ENCODE measurements at regions not wholly inside any gene's neighbourhood (a gene's known extent, or its start where the extent isn't known, plus 50 kb on each side); places are given as distances from the start of the nearest gene placed in this dataset.
"Not testable (repeated sequence)": the region's sequence is repeated elsewhere in the genome, so short reads cannot be mapped to it uniquely, and the experiment has no call there.

- Histone ChIP-seq H3K27me3 (ENCODE audit: control insufficient read depth, insufficient read depth, low read length) (no peaks in the 10 kb centered on the region), H3K4me1 (ENCODE audit: control insufficient read depth, insufficient read depth, low read length) (no peaks in the 10 kb centered on the region), H3K9me3 (ENCODE audit: control insufficient read depth, insufficient read depth, low read length) (no peaks in the 10 kb centered on the region)
These were observed 237.3 kb upstream of the CNR1 start for GRCh38 chr6:88403486-88403885.

GRCh38 chr6:88402909-88403308 is 236.8 kb upstream of the CNR1 start:
- H3K4me1 ChIP-seq (ENCODE audit: control insufficient read depth, insufficient read depth, low read length): no peaks in the 10 kb centered on the region
- H3K9me3 ChIP-seq (ENCODE audit: control insufficient read depth, insufficient read depth, low read length): no peaks in the 10 kb centered on the region
- H3K36me3 ChIP-seq (ENCODE audit: control insufficient read depth, insufficient read depth, low read length): no peaks in the 10 kb centered on the region
- no peak overlapping the region for H3K9ac ChIP-seq (ENCODE audit: low read depth, low read length)
- no peaks in the 10 kb centered on the region for H3K27me3 ChIP-seq (ENCODE audit: control insufficient read depth, insufficient read depth, low read length)
- H3K4me3 ChIP-seq (ENCODE audit: low read depth, low read length): no peak overlapping the region

More at GRCh38 chr6:88403486-88403885, 237.3 kb upstream of the CNR1 start:
- no peak overlapping the region for H3K9ac ChIP-seq (ENCODE audit: low read depth, low read length)
- H3K4me3 ChIP-seq (ENCODE audit: low read depth, low read length): no peak overlapping the region
- H3K36me3 ChIP-seq (ENCODE audit: control insufficient read depth, insufficient read depth, low read length): no peaks in the 10 kb centered on the region

- not testable (repeated sequence) for H3K27me3 ChIP-seq (ENCODE audit: control insufficient read depth, insufficient read depth, low read length); H3K9ac ChIP-seq (ENCODE audit: low read depth, low read length); H3K4me1 ChIP-seq (ENCODE audit: control insufficient read depth, insufficient read depth, low read length); H3K4me3 ChIP-seq (ENCODE audit: low read depth, low read length); H3K9me3 ChIP-seq (ENCODE audit: control insufficient read depth, insufficient read depth, low read length); H3K36me3 ChIP-seq (ENCODE audit: control insufficient read depth, insufficient read depth, low read length)
These were observed 224.9 kb upstream of the CNR1 start for GRCh38 chr6:88390998-88391397.

GRCh38 chr6:88388589-88388988 is 222.4 kb upstream of the CNR1 start:
- Histone ChIP-seq H3K4me3 (ENCODE audit: low read depth, low read length) (no peak overlapping the region), H3K9ac (ENCODE audit: low read depth, low read length) (no peak overlapping the region), H3K27me3 (ENCODE audit: control insufficient read depth, insufficient read depth, low read length) (no peaks in the 10 kb centered on the region), H3K4me1 (ENCODE audit: control insufficient read depth, insufficient read depth, low read length) (no peaks in the 10 kb centered on the region), H3K9me3 (ENCODE audit: control insufficient read depth, insufficient read depth, low read length) (no peaks in the 10 kb centered on the region), H3K36me3 (ENCODE audit: control insufficient read depth, insufficient read depth, low read length) (no peaks in the 10 kb centered on the region)

GRCh38 chr6:88386167-88386566 is 220.0 kb upstream of the CNR1 start:
- Histone ChIP-seq H3K9me3 (ENCODE audit: control insufficient read depth, insufficient read depth, low read length) (no peaks in the 10 kb centered on the region), H3K4me1 (ENCODE audit: control insufficient read depth, insufficient read depth, low read length) (peaks cover 11% of the 10 kb centered on the region), H3K36me3 (ENCODE audit: control insufficient read depth, insufficient read depth, low read length) (no peaks in the 10 kb centered on the region), H3K4me3 (ENCODE audit: low read depth, low read length) (no peak overlapping the region), H3K27me3 (ENCODE audit: control insufficient read depth, insufficient read depth, low read length) (no peaks in the 10 kb centered on the region), H3K9ac (ENCODE audit: low read depth, low read length) (no peak overlapping the region)

GRCh38 chr6:88383183-88383582 is 217.0 kb upstream of the CNR1 start:
- Histone ChIP-seq H3K9me3 (ENCODE audit: control insufficient read depth, insufficient read depth, low read length) (no peaks in the 10 kb centered on the region), H3K9ac (ENCODE audit: low read depth, low read length) (no peak overlapping the region), H3K36me3 (ENCODE audit: control insufficient read depth, insufficient read depth, low read length) (no peaks in the 10 kb centered on the region), H3K4me1 (ENCODE audit: control insufficient read depth, insufficient read depth, low read length) (peaks cover 27% of the 10 kb centered on the region), H3K27me3 (ENCODE audit: control insufficient read depth, insufficient read depth, low read length) (no peaks in the 10 kb centered on the region), H3K4me3 (ENCODE audit: low read depth, low read length) (no peak overlapping the region)

GRCh38 chr6:88381289-88381642 is 215.1 kb upstream of the CNR1 start:
- Histone ChIP-seq H3K4me3 (ENCODE audit: low read depth, low read length) (no peak overlapping the region), H3K36me3 (ENCODE audit: control insufficient read depth, insufficient read depth, low read length) (no peaks in the 10 kb centered on the region), H3K9ac (ENCODE audit: low read depth, low read length) (peak overlapping the region; percentile 14), H3K27me3 (ENCODE audit: control insufficient read depth, insufficient read depth, low read length) (no peaks in the 10 kb centered on the region), H3K4me1 (ENCODE audit: control insufficient read depth, insufficient read depth, low read length) (peaks cover 27% of the 10 kb centered on the region), H3K9me3 (ENCODE audit: control insufficient read depth, insufficient read depth, low read length) (no peaks in the 10 kb centered on the region)

- no peaks in the 10 kb centered on the region for H3K36me3 ChIP-seq (ENCODE audit: control insufficient read depth, insufficient read depth, low read length)
- no peaks in the 10 kb centered on the region for H3K27me3 ChIP-seq (ENCODE audit: control insufficient read depth, insufficient read depth, low read length)
- peak overlapping the region; percentile 14 for H3K9ac ChIP-seq (ENCODE audit: low read depth, low read length)
- no peak overlapping the region for H3K4me3 ChIP-seq (ENCODE audit: low read depth, low read length)
- H3K9me3 ChIP-seq (ENCODE audit: control insufficient read depth, insufficient read depth, low read length): no peaks in the 10 kb centered on the region
- peaks cover 27% of the 10 kb centered on the region for H3K4me1 ChIP-seq (ENCODE audit: control insufficient read depth, insufficient read depth, low read length)
These were observed 214.6 kb upstream of the CNR1 start for GRCh38 chr6:88380618-88381288.

GRCh38 chr6:88380083-88380482 is 213.9 kb upstream of the CNR1 start:
- Histone ChIP-seq H3K9me3 (ENCODE audit: control insufficient read depth, insufficient read depth, low read length) (no peaks in the 10 kb centered on the region), H3K9ac (ENCODE audit: low read depth, low read length) (no peak overlapping the region), H3K4me1 (ENCODE audit: control insufficient read depth, insufficient read depth, low read length) (peaks cover 27% of the 10 kb centered on the region), H3K36me3 (ENCODE audit: control insufficient read depth, insufficient read depth, low read length) (no peaks in the 10 kb centered on the region), H3K4me3 (ENCODE audit: low read depth, low read length) (no peak overlapping the region), H3K27me3 (ENCODE audit: control insufficient read depth, insufficient read depth, low read length) (no peaks in the 10 kb centered on the region)

GRCh38 chr6:88378639-88379038 is 212.5 kb upstream of the CNR1 start:
- no peak overlapping the region for H3K4me3 ChIP-seq (ENCODE audit: low read depth, low read length)
- H3K27me3 ChIP-seq (ENCODE audit: control insufficient read depth, insufficient read depth, low read length): no peaks in the 10 kb centered on the region
- H3K4me1 ChIP-seq (ENCODE audit: control insufficient read depth, insufficient read depth, low read length): peaks cover 27% of the 10 kb centered on the region
- no peaks in the 10 kb centered on the region for H3K36me3 ChIP-seq (ENCODE audit: control insufficient read depth, insufficient read depth, low read length)
- H3K9me3 ChIP-seq (ENCODE audit: control insufficient read depth, insufficient read depth, low read length): no peaks in the 10 kb centered on the region
- no peak overlapping the region for H3K9ac ChIP-seq (ENCODE audit: low read depth, low read length)

- H3K27me3 ChIP-seq (ENCODE audit: control insufficient read depth, insufficient read depth, low read length): no peaks in the 10 kb centered on the region
These were observed 211.9 kb upstream of the CNR1 start for GRCh38 chr6:88377976-88378568.

GRCh38 chr6:88376768-88377387 is 210.7 kb upstream of the CNR1 start:
- H3K9ac ChIP-seq (ENCODE audit: low read depth, low read length): no peak overlapping the region
- no peak overlapping the region for H3K4me3 ChIP-seq (ENCODE audit: low read depth, low read length)
- H3K9me3 ChIP-seq (ENCODE audit: control insufficient read depth, insufficient read depth, low read length): no peaks in the 10 kb centered on the region
- no peaks in the 10 kb centered on the region for H3K36me3 ChIP-seq (ENCODE audit: control insufficient read depth, insufficient read depth, low read length)
- no peaks in the 10 kb centered on the region for H3K27me3 ChIP-seq (ENCODE audit: control insufficient read depth, insufficient read depth, low read length)
- H3K4me1 ChIP-seq (ENCODE audit: control insufficient read depth, insufficient read depth, low read length): peaks cover 18% of the 10 kb centered on the region

More at GRCh38 chr6:88377976-88378568, 211.9 kb upstream of the CNR1 start:
- Histone ChIP-seq H3K4me3 (ENCODE audit: low read depth, low read length) (no peak overlapping the region), H3K36me3 (ENCODE audit: control insufficient read depth, insufficient read depth, low read length) (no peaks in the 10 kb centered on the region), H3K4me1 (ENCODE audit: control insufficient read depth, insufficient read depth, low read length) (peaks cover 23% of the 10 kb centered on the region), H3K9ac (ENCODE audit: low read depth, low read length) (no peak overlapping the region), H3K9me3 (ENCODE audit: control insufficient read depth, insufficient read depth, low read length) (no peaks in the 10 kb centered on the region)

All from iPS-15b (cell line).